ENCODE measurements at regions not wholly inside any gene's neighbourhood (a gene's known extent, or its start where the extent isn't known, plus 50 kb on each side); places are given as distances from the start of the nearest gene placed in this dataset.

DNA sequence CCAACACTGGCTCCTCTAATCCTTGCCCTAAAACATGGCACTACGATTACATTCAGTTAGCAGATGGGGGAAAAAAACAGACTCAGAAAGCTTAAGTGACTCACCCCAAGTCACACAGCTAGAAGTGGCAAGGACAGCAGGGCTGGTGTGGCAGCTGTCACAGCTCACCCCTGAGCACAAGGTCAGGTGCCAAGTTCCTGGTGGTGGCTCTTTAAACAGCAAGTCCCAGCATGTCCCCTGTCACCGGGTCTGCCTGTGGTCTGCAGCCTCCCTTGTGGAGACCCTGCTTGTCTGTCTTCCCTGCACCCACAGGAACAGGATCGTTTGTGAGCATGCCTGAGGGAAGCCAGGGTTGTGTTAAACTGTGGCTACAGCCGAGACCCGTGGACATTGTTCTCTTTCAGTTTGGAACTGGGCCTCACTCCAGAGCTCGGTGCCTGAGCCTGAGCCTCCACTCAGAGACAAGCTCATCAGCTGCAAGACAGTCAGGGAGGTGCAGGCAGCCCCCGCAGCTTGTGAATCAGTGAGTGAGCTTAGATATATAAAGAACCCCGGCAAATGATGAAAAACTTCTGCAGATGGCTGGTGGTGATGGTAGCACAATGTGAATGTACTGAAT, 260.8 kb downstream of the BCOR start:
- DNase-seq (ENCODE audit: low read depth in 3 of 3, low spot score in 1 of 3) = no peak

DNA sequence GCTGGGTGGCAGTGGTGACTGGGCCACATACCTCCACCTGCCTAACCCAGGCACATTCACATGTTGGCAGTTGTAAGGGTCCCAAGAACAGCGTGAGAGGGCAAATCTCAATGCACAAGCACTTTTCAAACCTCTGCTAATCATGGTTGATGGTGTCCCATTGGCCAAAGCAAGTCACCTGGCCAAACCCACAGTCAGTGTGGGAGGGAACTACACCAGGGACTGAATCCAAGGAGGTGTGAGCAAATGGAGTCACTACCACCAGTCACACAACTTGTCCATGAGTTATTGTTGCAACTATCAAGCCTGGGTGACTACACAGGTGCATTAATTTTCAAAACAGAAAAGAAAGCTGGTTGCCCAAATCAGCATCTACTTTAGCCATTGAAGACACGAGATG, 260.1 kb downstream of the BCOR start:
- DNase-seq (ENCODE audit: low read depth in 3 of 3, low spot score in 1 of 3) = no peak

DNA sequence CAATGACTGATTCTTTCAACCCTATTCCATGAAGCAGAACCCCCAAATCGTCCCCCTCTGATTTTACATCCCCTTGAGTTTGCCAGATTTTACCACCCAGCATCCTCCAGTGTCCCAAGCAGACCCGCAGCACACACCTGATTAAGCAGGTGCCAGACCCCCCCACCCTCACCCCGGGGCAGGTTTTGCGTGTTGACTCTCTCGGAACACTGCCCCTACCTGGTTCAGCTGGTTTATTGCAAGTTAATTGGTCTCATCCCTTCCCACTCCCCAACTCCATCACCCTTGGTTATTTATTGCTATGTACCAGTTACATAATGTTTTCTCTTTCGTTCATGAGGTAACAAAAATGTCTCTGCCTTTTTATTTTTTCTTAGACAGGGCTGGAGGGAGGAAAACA, 258.4 kb downstream of the BCOR start:
- DNase-seq (ENCODE audit: low read depth in 3 of 3, low spot score in 1 of 3) = no peak

DNA sequence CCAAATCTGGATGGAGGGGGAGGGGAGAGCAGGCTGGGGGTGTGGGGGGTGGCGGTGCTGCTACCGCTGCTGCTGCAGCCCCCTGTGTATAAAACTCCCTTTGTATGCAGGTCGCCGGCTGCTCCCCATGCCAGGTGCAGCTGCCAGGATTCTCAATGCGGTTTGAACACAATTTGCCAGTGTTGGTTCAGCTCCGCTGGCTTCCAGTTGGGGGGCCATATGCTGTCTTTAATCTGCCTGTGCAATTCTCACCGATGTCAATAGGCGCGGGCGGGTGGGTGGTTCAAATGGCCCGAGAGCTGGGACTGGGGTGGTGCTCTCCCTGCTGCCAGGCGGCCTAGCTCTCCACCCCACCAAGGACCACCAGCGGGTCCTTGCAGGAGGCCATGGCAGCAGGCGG, 257.6 kb downstream of the BCOR start:
- no peak for DNase-seq (ENCODE audit: low read depth in 3 of 3, low spot score in 1 of 3)

DNA sequence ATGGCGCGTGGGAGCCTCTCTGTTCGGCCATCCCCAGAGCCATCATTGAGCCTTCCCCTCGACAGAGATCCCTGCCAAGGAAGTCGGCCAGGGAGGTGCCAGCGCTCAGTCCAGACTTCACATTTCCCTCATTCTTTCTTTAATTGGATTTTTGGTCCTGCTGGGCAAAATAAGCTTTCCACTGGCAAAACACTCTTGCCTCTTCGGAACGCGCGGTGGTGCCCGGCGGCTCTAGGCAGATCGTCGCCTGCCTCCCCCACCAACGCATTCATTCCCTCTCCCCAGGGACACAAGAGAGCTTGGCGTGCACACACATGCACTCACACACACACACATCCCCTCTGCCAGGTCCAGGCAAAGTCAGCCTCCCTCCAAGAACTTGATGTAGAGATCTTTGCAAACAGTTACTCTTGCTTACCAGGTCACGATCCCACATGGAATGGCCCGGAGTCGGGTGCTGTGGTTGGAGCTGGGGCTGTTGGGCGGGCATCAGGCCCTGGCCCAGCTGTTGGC, 257.1 kb downstream of the BCOR start:
- DNase-seq (ENCODE audit: low read depth in 3 of 3, low spot score in 1 of 3) = no peak

DNA sequence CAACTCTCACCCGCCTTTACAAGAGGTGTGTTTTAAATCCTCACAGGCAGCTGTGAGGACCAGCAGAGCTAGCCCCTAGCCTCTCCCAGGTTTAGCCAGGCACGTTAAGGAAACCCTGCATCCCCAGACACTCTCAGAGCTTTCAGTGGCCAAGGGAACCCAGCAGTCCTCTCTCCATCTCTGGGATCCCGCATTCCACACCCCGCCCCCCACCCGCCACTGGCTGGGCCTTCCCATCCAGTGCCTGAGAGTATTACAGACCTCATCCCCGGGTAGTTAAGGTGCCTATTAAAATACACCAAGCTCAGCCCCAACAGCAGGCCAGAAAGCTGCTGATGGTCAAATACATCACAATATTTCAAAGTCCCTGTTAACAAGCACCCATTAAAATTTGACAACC, 256.2 kb downstream of the BCOR start:
- DNase-seq (ENCODE audit: low read depth in 3 of 3, low spot score in 1 of 3) = no peak

DNA sequence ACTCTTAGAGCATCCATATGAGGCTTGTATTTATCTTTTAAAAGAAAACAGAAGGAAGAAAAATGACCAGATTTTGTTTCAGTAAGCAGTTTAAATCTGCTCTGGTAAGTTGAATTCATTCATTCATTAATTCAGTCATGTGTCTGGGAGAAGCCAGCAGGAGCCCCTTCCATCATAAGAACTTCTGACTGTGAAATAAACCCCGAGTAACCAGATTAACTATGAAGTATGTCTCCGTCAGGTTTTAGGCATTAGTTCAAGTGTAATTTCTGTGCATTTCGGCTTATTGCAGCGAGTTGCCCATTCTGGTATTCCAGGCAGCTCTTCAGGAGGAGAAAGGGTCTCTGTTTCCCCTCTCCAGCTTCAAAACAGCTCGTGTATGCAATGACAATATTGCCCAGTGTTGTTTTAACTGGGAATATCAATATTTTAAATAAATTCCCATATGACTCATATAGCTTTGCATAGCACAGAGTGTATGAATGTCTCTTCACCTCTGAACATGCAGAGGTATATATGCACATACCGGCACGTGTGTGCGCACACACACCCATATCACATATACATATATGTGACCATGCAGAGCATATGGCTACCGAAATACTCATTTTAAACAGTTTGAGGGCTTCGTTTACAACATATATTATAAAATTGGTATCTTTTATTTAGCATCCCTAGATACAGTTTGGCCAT, 255.3 kb downstream of the BCOR start:
- no peak for DNase-seq (ENCODE audit: low read depth in 3 of 3, low spot score in 1 of 3)

DNA sequence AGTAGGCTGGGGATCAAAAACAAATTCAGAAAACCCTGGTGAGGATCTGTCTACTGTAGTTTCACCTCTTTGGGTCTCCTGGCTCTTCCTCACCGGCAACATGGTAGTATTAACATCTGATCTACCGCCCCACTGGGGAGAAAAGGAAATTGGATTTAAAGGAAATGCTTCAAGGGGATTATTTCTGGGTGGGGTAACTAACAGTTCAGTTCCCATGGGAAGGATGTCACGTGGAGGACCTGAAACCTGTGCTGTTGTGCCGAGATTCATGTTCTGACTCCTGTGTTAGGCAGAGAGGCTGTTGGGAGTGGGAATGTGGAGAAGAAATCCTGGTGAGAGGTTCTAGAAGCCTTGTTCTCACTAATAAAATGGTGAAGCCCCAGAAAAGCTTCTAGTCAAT, 254.4 kb downstream of the BCOR start:
- no peak for DNase-seq (ENCODE audit: low read depth in 3 of 3, low spot score in 1 of 3)

DNA sequence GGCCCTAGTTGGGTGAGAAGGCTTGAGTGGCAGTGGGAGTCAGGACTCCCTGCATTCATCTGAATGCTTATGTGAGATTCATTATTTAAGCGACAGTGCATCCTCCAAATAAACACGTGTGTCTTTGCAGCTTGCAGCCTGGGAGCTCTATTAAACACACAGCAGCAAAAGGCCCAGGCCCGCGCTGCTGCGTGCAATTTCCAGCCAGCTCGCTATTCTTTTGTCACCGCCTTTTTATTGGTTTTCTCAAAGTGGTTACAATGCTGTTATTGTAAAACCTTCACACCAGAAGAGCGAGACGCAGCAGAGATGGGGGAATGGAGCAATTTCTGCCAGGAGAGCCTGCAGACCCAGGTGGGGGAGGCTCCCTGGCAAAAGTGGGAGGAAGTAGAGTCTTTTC, 252.5 kb downstream of the BCOR start:
- no peak for DNase-seq (ENCODE audit: low read depth in 3 of 3, low spot score in 1 of 3)

DNA sequence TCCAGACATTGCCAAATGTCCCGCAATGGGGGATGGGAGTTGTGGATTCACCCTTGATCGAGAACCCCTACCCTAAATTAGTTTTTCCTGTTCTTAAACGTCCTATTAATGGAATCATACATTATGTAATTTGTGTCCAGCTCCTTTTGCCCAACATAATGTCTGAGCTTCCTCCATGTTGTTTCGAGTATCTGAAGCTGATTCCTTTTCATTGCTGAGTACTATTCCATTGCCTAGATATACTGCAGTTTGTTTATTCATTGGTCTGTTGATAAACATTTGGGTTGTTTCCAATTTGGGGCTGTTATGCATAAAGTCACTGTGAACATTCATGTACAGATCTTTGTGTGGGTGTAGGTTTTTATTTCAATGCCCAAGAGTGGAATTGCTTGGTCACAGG, 251.3 kb downstream of the BCOR start:
- DNase-seq (ENCODE audit: low read depth in 3 of 3, low spot score in 1 of 3) = no peak

DNA sequence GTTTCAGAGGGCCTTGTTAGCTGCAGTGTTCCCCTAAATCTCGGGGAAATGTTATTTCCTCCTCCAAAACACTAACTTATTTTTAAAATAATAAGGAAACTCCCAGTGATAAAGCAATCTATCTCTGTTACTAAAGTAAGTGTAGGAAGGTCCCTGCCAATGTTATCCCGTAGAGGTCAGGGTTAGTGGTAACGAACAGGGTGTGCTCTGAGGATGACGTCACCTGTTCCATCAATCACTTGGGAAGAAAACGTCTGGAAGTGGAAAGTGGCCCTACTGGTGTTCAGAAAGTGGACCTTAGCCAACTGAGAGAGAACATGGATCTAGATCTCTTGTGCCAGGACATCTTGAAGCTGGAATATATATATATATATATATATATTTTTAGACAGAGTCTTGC, 249.5 kb downstream of the BCOR start:
- DNase-seq (ENCODE audit: low read depth in 3 of 3, low spot score in 1 of 3) = no peak

DNA sequence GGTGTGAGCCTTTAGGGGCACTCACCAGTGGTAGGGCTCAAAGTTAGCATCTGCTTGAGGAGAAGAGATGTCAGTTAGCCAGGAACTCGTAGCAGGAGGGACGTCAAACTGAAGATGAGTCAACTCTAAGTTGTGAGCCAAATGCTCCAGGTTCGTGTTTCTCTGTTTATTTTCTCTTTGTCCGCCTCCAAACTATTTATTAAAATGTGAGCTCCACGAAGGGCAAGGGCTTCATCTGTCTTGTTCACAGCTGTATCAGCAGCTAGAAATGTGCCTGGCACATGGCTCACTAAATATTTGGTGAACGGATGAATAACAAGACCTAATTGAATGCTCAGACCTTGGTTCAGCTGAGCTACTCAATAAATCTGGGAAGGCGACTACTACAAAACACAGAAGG, 248.9 kb downstream of the BCOR start:
- DNase-seq (ENCODE audit: low read depth in 3 of 3, low spot score in 1 of 3) = no peak

DNA sequence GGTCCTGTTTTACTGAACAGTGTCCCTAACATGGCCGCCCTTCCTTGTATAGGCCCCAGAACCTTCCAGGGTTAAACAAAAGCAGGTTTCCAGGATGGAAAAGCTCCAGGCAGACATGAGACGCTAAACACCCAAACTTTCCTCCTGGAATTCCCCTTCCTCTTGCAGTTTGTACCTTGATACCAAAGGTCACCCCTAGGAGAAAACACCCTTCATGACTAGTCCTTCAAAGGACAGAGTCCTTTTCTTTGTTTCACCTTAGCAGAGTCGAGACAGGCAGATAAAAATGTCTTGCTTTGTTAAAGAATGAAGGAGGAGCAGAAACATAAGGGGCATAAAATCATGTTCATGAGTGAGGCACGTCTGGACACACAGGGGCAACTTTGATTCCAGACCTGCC, 247.5 kb downstream of the BCOR start:
- DNase-seq (ENCODE audit: low read depth in 3 of 3, low spot score in 1 of 3) = no peak

DNA sequence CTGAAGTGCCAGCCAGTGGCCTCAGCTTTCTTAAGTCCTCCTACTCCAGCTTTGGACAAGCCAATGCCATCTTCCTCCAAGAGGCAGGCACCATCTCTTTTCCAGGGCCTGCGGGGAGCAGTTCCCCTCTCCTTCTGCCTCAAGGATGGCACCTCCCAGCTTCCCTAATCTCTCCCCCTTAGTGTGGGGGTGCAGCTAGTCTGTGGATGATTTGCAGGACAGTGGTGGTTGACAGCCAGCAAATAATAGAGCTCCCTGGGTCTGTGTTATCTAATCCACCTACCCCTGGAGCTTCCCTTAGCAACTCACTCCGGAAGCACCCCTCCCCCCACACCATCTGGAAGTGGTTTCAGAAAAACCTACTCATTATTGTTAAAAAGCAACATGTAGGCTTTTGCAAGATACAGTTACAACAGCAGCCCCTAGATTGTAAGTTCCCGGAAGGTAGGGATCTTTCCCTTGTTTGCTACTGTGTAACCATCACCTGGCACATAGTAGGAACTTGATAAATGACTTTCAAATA, 247.1 kb downstream of the BCOR start:
- no peak for DNase-seq (ENCODE audit: low read depth in 3 of 3, low spot score in 1 of 3)

DNA sequence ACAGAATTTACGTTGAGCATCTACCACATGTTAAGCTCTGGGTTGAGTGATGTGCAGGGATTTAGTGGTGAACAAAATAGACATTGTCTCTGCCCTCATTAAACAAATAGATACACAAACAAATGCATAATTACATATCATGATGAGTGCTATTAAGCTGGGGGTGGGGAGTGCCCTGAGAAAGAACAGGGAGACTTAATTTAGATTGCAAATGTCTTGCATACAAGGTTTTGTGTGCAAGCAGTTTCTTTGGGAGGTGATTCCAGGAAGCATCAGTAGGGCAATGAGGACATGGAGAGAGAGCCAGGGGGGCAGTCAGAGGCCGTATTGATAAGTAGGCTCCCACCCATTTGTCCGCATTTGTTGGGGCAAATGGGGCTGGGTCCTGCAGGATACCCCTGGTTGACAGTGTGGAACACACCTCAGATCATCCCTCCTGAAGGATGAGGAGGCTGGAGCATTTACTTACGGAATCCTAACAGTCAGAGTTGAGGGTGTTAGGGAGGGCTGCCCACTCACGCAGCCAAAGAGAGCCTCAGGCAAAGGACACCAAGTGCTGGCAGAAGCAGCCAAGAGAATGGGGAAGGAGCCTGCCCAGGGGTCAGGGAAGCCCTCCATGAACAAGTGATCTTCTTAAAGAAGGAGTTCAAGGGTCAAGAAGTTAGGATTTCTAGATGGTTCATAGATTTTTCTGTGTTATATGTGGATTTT, 245.9 kb downstream of the BCOR start:
- DNase-seq (ENCODE audit: low read depth in 3 of 3, low spot score in 1 of 3) = no peak

DNA sequence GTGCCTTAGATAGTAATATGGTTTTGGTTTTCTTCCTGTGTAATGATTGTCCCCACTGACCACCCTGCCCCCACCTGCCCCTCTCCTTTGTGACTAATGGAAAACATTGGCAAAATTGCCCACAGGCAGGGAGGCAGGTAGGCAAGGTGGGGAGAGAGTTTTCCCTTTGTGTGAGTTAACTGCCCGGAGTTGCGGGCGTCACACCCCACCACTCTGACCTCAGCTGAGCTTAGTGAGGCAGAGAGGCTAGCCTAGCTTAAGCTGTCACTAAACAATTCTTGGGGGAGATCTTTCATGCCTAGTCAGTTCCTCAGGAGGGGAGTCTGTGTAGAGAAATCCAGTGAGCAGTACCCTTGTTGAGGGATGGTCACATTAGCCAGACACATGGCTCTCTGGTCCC, 245.3 kb downstream of the BCOR start:
- DNase-seq (ENCODE audit: low read depth in 3 of 3, low spot score in 1 of 3) = no peak

DNA sequence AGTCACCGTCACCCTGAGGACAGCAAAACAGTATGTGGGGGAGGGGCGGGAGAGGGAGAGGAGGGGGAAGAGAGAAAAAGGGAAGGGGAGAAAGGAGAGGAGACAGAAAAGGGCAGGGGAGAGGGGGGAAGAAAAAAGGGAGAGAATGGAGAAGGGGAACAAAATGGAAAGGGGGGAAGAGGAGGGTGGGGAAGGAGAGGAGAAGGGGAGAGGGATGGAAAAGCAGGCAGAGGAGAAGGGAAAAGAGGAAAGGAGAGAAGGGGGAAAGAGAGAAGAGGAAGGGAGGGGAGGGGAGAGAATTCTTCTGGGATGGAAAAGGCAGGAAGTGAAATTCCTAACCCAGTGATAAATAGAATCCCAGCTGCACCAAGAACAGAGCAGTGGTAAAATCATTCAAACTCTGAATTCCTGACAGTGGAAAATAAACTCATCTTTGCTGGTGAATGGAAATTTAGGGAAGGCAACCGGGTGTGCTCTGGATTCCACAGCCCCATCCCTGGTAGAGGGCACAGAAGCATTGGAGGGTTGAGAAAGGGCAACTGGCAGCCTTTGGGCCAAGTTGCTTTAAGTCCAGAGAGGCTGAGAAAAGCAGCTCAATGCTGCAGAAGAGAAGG, 244.2 kb downstream of the BCOR start:
- no peak for DNase-seq (ENCODE audit: low read depth in 3 of 3, low spot score in 1 of 3)

DNA sequence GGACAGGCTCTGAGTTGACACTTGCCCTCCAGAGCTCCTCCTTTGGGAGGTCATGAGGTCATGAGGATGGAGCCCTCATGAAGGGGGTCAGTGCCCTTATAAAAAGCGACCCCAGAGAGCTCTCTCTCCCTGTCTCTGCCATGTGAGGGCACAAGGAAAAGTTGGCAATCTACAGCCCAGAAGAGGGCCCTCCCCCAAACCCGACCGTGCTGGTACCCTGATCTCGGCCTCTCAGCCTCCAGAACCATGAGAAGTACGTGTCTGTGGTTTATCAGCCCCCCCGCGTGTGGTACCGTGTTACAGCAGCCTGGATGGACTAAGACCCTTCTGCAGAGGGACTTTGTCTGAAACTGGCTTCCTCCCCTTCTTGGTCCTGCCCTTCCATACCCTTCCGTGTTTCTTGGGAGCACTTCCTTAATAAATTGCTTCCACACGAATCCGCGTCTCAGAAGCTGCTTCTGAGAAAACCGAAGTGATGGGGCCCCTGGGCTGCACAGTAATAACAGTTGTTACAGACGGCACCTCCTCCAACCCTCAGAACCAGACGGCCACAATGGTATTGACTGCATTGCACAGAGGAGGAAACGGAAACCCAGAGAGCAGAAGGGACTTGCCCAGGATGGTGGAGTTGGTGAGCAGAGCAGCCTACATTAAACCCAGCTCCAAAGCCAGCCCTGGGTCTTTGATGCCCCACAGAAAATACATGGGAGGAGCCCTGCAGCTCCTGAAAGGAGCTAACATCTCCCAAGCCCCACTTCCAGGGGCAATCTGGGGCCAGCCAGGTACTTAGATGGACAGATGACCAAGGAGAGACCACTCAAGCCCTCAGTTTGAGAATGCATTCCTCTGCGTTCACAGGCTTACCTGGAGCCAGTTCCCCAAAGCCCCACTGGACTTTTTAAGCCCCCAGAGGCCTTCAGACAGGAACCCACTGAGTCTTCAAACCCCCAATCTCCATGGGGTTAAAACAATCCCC, 242.7 kb downstream of the BCOR start:
- peak; percentile 31 to 58 (median 49) for DNase-seq (ENCODE audit: low read depth in 3 of 3, low spot score in 1 of 3)

DNA sequence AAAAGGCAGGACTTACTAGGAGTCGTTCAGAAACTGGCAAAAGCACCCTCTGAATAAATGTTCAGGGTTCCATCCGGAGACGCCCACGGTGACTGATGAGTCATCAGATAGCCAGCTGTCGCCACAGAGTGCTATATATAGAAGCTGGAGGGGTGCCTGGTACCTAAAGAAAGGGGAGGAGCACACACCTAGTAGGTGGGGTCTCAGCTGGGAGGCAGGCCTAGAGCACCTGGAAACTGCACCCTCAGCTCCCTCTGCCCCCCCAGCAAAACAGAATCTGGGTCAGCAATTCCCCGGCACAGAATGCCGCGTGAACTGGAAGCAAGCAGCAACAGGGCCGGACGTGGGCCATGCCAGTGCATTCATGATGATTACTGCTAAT, 242.0 kb downstream of the BCOR start:
- DNase-seq (ENCODE audit: low read depth in 3 of 3, low spot score in 1 of 3) = peak; percentile 53 to 63 (median 55)

DNA sequence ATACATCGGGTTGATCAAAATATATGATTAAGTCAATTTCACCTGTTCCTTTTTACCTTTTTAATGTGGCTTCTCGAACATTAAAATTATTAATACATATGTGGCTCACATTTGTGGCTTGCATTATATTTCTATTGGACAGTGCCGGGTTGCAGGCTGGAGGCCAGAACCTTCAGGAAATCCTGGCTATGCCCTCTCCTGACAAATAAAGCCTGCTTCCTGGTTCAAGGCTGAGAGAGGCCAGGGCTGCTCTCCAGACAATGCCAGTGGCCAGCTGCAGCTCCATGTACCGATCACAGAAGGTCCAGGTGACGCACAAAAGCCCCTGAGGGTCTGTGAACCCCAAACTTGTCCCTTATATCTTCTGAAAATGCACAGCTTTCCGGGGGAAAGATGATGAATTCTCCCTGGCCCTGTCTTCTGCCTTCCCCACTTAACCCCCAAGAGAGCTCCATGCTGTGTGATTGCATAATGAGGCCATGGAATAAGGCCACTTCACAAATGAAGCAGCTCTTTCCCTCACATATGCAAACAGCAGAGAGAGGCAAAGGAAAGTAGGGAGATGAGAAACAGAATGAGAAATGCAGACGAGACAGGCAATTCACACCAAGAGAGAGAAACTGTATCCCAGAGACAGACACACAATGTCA, 241.2 kb downstream of the BCOR start:
- DNase-seq (ENCODE audit: low read depth in 3 of 3, low spot score in 1 of 3) = no peak
